COLO829 (cell line): ENCODE measurements at regions not wholly inside any gene's neighbourhood (a gene's known extent, or its start where the extent isn't known, plus 50 kb on each side); places are given as distances from the start of the nearest gene placed in this dataset.
A peak's percentile ranks its signal among the peaks of the same experiment; 100 is the strongest.
"Not testable (repeated sequence)": the region's sequence is repeated elsewhere in the genome, so short reads cannot be mapped to it uniquely, and the experiment has no call there.

Experiments used
- DNase-seq: peaks from one replicate; pipeline ENCODE4 v3.0.0; 2012; ENCODE audit warnings: low spot score

- not testable (repeated sequence) for DNase-seq
These were observed 186.2 kb upstream of the CHL1 start for GRCh38 chr3:10109-10996.

DNA sequence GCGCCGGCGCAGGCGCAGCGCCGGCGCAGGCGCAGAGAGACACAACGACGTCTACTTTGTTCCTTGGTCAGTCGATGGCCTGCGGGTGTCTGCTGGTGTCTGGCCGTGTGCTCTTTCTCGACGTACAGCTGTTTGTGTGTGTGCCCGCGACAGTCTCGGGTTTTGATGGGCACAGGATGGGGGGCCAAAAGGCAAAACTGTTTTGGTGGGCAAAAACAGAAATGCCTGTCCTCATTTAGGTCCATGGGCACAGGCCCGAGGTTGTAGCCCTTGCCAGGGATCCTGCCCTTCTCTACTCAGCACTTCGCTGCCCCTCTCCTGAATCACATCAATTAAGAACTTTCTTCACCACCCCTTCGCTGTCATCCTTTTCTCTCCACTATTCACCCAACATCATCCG is 184.8 kb upstream of the CHL1 start:
- DNase-seq, result no peak

GRCh38 chr3:14652-15051 is 181.9 kb upstream of the CHL1 start:
- DNase-seq, result no peak

- DNase-seq, result no peak
These were observed 180.2 kb upstream of the CHL1 start for GRCh38 chr3:16366-16765.

DNA sequence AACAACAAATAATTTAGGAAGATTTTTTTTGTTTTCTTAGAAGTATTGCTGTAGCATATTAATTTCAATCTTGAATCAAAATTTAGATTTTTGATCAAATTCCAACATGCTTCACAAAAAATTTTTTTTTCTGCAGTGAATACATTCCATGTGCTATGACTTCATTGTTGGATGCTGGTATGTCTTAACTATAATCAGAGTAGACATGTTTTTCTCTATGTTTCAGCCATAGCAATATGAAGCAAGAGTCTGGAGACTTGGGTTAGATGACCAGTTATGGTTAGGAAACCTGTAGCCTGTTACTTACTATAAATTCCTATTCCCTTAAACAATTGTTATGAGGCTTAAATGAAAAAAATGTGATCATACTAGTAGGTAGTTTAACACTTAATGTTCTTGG is 176.1 kb upstream of the CHL1 start:
- no peak for DNase-seq

- no peak for DNase-seq
These were observed 172.6 kb upstream of the CHL1 start for GRCh38 chr3:24006-24405.

GRCh38 chr3:25056-25455 is 171.5 kb upstream of the CHL1 start:
- DNase-seq, result no peak

GRCh38 chr3:35985-36384 is 160.6 kb upstream of the CHL1 start:
- DNase-seq, result not testable (repeated sequence)

DNA sequence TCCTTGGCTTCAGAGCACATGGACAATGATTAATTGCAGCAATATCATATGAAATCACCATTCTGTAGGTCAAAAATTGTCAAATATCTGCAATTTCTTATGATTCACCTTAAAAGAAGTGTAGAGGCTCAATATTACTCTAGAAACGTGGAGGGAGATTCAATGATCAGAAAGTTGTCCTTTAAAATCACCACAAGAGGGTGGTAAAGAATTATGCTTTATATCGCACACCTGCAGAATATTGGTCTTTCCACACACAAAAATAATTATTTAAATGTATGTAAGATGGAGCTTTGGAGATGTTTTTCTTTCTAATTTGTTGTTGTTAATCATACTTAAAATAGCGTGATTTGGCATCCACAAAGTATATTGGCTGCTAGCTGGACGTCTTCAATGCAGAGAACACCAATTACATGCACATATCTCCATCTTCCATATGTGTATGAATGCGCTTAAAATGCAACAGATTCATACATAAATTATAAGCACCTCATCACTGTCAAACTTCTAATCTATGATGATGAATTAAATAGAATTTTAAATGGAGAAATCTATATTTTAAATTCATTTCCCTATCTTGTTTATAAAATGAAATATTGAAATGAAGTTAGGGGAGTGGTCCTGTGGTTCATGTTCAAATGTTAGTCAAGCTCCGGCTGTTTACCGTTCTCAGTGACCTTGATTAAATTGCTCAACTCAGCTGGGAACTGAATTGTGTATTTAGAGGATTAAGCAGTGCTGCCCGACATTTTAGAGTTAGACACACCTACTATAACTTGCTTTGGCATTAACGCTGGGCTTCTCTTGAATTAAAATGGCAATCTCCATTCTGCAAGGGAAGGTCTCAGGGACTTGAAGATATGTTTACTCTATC is 153.5 kb upstream of the CHL1 start:
- peak; percentile 2 for DNase-seq

DNA sequence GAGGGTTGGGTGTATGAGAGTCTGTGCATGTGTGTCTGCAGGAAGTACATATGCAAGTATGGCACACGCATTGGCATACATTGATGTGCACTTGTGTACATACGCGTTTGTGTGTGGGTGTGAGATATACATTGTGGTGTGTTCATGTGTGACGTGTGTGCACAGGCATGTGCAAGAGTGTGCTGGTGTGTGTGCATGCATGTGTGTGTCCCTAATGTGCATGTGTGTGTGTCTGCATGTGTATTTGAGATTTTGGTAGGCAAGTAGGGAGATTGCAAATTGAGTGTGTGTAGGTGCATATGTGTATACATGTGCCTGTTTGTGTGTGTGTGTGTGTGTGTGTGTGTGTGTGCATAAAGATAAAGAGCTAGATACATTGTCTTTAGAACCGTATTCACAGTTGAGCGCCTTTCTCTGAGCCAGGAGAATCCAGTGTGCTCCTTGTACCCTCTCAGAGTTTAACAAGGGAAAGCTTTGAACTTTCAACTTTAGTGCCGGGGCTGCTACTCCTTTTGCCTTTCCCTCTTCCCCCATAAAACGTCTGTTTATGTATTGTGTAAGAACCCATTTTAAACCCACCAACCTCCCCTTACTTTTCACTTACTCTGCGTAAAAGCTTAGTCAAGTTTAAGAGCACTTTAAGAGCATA is 152.4 kb upstream of the CHL1 start:
- no peak for DNase-seq

GRCh38 chr3:44941-45340 is 151.6 kb upstream of the CHL1 start:
- DNase-seq, result not testable (repeated sequence)

DNA sequence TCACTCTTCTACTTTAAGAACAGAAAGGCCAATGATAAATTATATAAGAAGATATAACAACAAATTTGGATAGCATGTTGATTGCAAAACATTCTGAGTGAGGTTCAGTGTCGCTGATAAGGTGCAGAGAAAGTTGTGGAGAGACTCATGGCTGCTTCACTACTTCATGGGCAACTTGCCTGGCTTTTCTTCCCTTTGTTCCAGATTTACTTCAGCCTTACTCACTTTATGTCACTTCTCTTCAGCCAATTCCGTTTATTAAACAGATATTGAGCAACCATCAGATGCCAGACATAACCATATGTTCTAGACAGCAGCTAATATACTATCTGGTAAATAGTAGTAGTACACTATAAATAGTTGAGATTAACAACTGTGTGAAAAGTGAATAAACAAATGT is 150.0 kb upstream of the CHL1 start:
- no peak for DNase-seq

DNA sequence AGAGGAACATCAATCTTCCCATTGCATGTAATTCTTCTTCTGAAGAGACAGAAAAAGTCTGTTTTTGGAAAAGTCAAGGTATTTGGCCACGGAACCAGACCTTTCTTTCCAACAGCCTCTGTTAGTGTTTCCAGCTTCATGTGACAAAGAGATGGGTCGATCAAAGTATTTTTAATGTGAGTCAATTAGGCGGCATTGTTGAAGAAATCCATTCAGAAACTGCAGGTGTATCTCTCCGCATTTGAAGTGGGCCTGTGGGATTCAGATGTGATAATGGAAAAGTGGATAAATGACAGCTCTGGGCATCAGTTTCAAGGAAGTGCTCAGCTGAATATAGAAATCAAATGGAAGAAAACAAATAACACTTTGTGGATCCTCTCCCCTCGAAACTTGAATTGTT is 143.1 kb upstream of the CHL1 start:
- not testable (repeated sequence) for DNase-seq

DNA sequence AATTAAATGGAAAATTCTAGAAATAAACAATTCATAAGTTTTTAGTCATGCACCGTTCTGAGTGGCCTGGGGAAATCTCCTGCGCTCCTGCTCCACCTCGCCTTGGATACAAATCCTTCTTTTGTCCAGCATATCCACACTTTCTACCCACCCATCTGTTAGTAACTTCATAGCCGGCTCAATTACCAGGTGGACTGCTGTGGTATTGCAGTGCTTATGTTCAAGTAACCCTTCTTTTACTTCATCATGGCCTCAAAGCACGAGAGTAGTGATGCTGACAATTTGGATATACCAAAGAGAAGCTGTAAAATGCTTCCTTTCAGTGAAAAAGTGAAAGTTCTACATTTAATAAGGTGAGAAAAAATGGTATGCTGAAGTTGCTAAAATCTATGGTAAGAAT is 142.3 kb upstream of the CHL1 start:
- no peak for DNase-seq

DNA sequence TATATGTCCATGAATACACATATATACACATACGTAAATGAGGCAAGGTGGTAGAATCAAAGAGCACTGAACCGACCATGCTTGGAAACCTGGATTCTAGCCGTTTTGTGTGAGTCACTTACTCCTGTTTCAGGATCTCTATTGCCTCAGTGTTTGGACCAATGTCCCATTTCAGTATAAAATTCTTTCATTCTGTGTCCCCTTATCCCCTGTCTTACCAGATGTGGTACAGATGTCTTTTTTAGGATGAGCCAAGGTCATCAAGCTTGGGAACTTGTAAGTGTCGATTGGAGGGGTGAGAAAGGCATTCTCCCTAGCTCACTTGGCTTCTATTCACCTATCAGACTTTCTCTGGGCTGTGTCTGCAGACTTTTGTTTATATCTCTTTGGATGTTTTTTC is 139.9 kb upstream of the CHL1 start:
- no peak for DNase-seq

GRCh38 chr3:59854-60253 is 136.7 kb upstream of the CHL1 start:
- DNase-seq, result no peak

GRCh38 chr3:63095-63765 is 133.3 kb upstream of the CHL1 start:
- DNase-seq, result peak; percentile 3

- no peak for DNase-seq
These were observed 126.9 kb upstream of the CHL1 start for GRCh38 chr3:69690-70089.

- peak; percentile 40 for DNase-seq
These were observed 123.8 kb upstream of the CHL1 start for GRCh38 chr3:72776-73175.

DNA sequence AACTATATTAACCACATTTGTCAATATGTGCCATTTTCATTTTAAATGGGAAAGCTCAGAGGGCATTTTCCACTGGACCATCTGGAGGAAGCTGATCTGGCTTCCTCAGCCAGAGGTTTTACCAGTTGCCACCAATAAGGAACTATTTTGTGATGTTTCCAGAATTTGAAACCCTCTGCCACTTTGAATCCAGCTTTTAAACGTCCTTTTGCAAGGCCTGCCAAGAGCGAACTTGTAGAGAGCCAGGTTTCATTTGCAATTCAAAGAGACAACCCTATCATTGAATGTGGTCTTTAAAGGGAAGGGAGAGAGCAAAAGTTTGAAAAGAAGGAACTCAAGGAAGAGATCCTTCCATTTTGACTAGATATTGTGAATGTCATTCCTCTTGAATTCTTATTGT is 123.3 kb upstream of the CHL1 start:
- no peak for DNase-seq

DNA sequence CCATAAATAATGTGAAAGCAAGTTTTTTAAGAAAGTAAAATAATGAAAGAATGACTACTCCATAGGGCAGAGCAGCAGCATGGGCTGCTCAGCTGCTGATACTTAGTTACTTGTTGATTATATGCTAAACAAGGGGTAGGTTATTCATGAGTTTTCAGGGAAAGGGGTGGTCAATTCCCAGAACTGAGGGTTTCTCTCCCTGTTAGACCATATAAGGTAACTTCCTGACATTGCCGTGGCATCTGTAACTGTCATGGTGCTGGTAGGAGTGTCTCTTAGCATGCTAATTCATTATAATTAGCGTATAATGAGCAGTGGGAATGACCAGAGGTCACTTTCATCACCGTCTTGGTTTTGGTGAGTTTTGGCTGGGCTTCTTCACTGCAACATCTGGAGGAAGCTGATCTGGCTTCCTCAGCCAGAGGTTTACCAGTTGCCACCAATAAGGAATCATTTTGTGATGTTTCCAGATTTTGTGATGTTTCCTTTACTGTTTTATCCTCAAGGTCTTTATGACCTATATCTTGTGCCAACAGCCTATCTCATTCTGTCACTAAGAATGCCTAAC is 121.8 kb upstream of the CHL1 start:
- no peak for DNase-seq

DNA sequence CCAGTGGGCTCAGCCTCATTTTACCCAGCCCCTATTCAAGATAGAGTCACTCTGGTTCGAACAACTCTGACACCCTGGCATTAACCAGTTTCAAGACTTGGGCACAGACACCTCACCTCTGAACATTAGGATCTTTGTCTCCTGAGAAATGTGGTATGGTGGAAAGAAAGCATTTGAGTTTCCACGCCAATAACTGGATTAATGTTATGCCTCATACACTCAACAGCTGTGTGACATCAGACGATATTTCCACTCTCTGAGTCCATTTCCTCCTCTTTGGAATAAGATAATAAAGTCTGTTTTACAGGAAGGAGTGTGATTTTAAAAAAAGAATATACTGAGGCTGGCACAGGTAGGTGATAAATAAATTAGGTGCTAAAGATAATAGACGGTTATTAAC is 121.3 kb upstream of the CHL1 start:
- no peak for DNase-seq
